ENCODE measurements at regions not wholly inside any gene's neighbourhood (a gene's known extent, or its start where the extent isn't known, plus 50 kb on each side); places are given as distances from the start of the nearest gene placed in this dataset.
"Not testable (repeated sequence)": the region's sequence is repeated elsewhere in the genome, so short reads cannot be mapped to it uniquely, and the experiment has no call there.

DNA sequence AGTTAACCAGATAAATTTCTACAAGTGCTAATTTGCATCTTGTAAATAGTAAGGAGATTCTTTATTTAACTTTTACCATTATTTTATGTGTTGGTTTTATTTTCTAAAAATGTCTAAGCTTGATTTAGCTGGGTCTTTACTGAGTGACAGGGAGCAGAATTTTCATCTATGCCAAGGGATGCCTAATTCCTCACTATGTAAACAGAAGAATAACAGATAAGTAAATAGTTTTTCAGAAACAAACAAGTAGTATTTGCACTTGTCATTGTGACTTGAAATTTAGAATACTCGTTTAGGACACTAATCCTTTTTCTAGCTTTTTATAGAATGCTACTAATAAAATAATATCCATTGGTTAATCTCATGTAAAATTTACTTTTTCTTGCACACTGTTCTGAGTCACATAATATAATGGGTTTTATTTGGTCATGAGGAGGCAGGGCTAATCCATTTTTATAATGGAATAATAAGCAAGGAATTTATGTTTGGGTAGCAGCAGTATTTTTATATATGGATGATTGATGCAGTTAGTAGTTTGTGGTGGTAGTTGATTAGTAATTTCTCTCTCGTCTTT is 746.5 kb downstream of the SLC6A15 start:
- no peak for DNase-seq (ENCODE audit: extremely low spot score, unreplicated experiment)
- Mint-ChIP-seq H3K27me3 (no peaks in the 10 kb centered on the region), H3K27ac (no peak overlapping the region), H3K9me3 (no peaks in the 10 kb centered on the region), H3K36me3 (no peaks in the 10 kb centered on the region), H3K4me1 (ENCODE audit: unreplicated experiment) (peaks cover 6% of the 10 kb centered on the region), H3K4me3 (no peak overlapping the region)
- TF ChIP-seq, protein P1, sequence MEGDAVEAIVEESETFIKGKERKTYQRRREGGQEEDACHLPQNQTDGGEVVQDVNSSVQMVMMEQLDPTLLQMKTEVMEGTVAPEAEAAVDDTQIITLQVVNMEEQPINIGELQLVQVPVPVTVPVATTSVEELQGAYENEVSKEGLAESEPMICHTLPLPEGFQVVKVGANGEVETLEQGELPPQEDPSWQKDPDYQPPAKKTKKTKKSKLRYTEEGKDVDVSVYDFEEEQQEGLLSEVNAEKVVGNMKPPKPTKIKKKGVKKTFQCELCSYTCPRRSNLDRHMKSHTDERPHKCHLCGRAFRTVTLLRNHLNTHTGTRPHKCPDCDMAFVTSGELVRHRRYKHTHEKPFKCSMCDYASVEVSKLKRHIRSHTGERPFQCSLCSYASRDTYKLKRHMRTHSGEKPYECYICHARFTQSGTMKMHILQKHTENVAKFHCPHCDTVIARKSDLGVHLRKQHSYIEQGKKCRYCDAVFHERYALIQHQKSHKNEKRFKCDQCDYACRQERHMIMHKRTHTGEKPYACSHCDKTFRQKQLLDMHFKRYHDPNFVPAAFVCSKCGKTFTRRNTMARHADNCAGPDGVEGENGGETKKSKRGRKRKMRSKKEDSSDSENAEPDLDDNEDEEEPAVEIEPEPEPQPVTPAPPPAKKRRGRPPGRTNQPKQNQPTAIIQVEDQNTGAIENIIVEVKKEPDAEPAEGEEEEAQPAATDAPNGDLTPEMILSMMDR (conservative IDR thresholded peaks at IDR 0.05), result no peak

DNA sequence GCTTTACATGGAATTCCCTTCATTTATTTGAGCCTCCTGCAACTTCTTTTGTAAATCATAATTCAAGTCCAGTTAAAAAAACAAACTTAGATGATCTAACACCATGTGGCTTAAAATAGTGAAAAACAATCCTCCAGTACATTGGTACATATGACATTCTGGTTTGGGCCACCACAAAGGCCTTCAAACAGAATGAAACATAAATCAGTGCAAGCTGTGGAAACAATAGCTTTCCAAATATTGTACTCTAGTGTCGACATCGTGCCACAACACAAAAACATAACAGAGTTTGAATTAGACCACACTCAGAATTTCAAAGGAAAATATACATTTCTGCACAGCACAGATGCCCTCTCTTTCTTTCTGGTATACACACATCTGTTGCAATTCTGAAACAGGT is 751.3 kb downstream of the SLC6A15 start:
- Mint-ChIP-seq H3K27me3 (no peaks in the 10 kb centered on the region), H3K4me1 (ENCODE audit: unreplicated experiment) (no peaks in the 10 kb centered on the region), H3K36me3 (no peaks in the 10 kb centered on the region), H3K4me3 (no peak overlapping the region), H3K9me3 (no peaks in the 10 kb centered on the region), H3K27ac (no peak overlapping the region)
- no peak for DNase-seq (ENCODE audit: extremely low spot score, unreplicated experiment)
- TF ChIP-seq, protein P1 (conservative IDR thresholded peaks at IDR 0.05), result no peak

DNA sequence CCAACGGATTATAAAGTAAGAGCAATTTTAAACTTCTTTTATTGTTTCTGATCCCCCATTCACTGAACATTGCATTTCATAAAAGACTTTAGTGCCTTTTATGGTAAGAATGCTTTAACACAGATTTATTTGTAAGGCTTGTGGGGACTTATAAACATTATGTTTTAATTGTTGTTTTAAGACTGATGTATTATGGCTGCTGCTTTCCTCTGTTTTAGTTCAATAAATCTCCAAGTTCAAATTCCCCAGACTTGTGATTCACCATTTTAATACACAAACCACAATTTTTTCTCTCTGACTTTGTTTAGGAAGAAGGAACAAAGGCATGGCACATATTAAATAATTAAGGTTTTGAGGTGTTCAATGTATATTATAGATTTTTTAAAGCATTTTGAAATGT is 753.3 kb downstream of the SLC6A15 start:
- no peaks in the 10 kb centered on the region for H3K4me1 Mint-ChIP-seq (ENCODE audit: unreplicated experiment)

DNA sequence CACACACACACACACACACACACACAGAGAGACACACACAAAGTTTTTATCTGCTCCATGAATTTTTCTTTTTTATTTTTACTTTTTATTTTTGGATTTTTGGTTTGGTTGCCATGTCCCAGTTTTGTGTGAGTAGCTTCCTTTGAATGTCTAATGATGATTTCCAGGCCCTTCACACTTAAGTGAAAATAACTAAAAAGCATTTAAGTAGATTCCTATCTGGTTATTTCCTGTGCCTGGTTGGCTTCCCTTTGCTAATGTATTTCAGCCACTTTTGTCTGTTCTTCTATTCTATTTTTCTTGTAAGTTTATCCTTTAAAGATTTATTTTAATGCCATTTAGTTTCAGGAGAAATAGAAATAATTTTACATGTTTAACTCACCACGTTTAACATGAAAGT is 755.4 kb downstream of the SLC6A15 start:
- no peaks in the 10 kb centered on the region for H3K9me3 Mint-ChIP-seq
- no peaks in the 10 kb centered on the region for H3K4me1 Mint-ChIP-seq (ENCODE audit: unreplicated experiment)
- no peaks in the 10 kb centered on the region for H3K27me3 Mint-ChIP-seq
- no peaks in the 10 kb centered on the region for H3K36me3 Mint-ChIP-seq
- TF ChIP-seq, protein P1 (conservative IDR thresholded peaks at IDR 0.05), result no peak
- no peak overlapping the region for H3K27ac Mint-ChIP-seq
- DNase-seq (ENCODE audit: extremely low spot score, unreplicated experiment), result no peak
- no peak overlapping the region for H3K4me3 Mint-ChIP-seq

More for the DNA sequence above, 753.3 kb downstream of the SLC6A15 start:
- DNase-seq (ENCODE audit: extremely low spot score, unreplicated experiment), result no peak
- H3K36me3 Mint-ChIP-seq, result no peaks in the 10 kb centered on the region
- no peak overlapping the region for H3K4me3 Mint-ChIP-seq
- H3K9me3 Mint-ChIP-seq, result no peaks in the 10 kb centered on the region
- no peak overlapping the region for H3K27ac Mint-ChIP-seq
- H3K27me3 Mint-ChIP-seq, result no peaks in the 10 kb centered on the region
- TF ChIP-seq, protein P1 (conservative IDR thresholded peaks at IDR 0.05), result no peak

DNA sequence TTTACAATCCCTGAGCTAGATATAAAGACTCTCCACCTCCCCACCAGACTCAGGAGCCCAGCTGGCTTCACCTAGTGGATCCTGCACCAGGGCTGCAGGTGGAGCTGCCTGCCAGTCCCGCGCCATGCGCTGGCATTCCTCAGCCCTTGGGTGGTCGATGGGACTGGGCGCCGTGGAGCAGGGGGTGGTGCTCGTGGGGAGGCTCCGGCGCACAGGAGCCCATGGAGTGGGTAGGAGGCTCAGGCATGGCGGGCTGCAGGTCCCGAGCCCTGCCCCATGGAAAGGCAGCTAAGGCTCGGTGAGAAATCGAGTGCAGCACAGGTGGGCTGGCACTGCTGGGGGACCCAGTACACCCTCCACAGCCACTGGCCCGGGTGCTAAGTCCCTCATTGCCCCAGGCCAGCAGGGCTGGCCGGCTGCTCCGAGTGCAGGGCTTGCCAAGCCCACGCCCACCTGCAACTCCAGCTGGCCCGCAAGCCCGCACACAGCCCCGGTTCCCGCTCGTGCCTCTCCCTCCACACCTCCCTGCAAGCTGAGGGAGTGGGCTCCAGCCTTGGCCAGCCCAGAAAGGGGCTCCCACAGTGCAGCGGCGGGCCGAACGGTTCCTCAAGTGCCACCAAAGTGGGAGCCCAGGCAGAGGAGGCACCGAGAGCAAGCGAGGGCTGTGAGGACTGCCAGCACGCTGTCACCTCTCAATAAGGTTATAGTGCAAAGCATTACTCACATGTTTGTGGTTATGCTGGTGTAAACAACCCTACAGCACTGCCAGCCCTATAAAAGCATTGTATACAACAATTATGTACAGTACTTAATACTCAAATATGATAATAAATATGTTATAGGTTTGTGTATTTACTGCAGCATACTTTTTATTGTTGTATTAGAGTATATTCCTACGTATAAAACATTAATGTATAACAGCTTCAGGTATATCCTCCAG is 757.3 kb downstream of the SLC6A15 start:
- H3K4me3 Mint-ChIP-seq; DNase-seq (ENCODE audit: extremely low spot score, unreplicated experiment); H3K27me3 Mint-ChIP-seq; H3K27ac Mint-ChIP-seq; H3K36me3 Mint-ChIP-seq; H3K4me1 Mint-ChIP-seq (ENCODE audit: unreplicated experiment); H3K9me3 Mint-ChIP-seq: not testable (repeated sequence)

DNA sequence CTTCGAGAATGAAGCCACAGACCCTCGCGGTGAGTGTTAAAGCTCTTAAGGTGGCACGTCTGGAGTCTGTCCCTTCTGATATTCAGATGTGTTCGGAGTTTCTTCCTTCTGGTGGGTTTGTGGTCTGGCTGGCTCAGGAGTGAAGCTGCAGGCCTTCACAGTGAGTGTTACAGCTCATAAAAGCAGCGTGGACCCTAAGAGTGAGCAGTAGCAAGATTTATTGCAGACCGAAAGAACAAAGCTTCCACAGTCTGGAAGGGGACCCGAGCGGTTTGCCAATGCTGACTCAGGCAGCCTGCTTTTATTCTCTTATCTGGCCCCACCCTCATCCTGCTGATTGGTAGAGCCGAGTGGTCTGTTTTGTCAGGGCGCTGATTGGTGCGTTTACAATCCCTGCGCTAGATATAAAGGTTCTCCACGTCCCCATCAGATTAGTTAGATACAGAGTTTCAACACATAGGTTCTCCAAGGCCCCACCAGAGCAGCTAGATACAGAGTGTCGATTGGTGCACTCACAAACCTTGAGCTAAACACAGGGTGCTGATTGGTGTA is 758.1 kb downstream of the SLC6A15 start:
- H3K27me3 Mint-ChIP-seq, result not testable (repeated sequence)

More for the DNA sequence above, 758.1 kb downstream of the SLC6A15 start:
- DNase-seq (ENCODE audit: extremely low spot score, unreplicated experiment); H3K36me3 Mint-ChIP-seq; H3K4me3 Mint-ChIP-seq; H3K4me1 Mint-ChIP-seq (ENCODE audit: unreplicated experiment); H3K9me3 Mint-ChIP-seq; H3K27ac Mint-ChIP-seq: not testable (repeated sequence)

All from type B pancreatic cell (in vitro differentiated cells).